GM10847 (cell line): ENCODE measurements at regions not wholly inside any gene's neighbourhood (a gene's known extent, or its start where the extent isn't known, plus 50 kb on each side); places are given as distances from the start of the nearest gene placed in this dataset.

Experiments used
- POLR2A ChIP-seq: IDR thresholded peaks from 2 replicates; pipeline ENCODE4 v1.6.1; 2011; ENCODE audit not compliant: insufficient read length; ENCODE audit errors: extremely low read depth

DNA sequence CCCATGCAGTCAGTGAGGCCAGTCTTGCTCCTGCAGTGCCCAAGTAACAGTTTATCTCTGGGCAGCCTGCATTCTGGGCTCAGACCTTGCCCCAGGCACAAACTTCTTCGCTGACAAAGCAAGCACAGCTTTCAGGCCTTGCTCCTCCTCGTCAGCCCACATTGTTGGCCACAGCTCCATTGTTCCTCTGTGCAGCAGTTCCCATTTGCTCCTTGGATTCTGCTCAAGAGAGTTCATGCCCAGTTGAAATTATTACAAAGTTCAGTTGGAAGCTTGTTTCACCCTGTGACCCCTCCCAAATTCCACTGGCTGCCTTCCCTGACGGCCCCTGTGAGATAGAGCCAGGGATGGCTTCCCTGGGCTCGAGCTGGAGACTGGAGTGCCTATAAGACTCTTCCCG lies 163.4 kb upstream of the DDHD1 start:
- no peak for TF ChIP-seq POLR2A

GRCh38 chr14:53310412-53310811 lies 157.3 kb upstream of the DDHD1 start:
- no peak for TF ChIP-seq POLR2A

GRCh38 chr14:53306911-53307310 lies 153.8 kb upstream of the DDHD1 start:
- TF ChIP-seq POLR2A: no peak

DNA sequence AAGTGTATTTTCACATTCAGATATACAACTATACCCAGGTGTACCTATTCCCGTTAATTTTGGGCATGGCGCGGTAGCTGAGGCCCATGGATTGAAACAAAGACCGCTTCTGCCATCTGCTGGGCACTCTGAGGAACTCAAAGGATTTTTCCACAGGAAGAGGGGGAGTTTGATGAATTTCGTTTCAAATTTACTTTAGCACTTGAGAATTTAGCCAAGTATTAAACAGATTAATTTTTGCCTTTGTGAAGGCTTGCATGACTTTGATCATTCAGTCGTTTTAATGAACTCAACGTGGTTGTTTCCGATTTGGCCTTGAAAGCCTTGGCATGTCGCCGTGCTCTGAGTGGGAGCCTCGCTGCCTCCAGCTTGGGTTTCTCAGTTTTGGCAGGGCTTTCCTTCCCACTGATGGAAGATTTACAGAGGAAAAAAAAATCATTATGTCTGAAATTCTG lies 153.2 kb upstream of the DDHD1 start:
- TF ChIP-seq POLR2A: no peak

GRCh38 chr14:53304726-53305381 lies 151.7 kb upstream of the DDHD1 start:
- no peak for TF ChIP-seq POLR2A

GRCh38 chr14:53295985-53296582 lies 143.0 kb upstream of the DDHD1 start:
- TF ChIP-seq POLR2A: no peak

- no peak for TF ChIP-seq POLR2A
Observed at GRCh38 chr14:53295372-53295771, 142.2 kb upstream of the DDHD1 start.

GRCh38 chr14:53286301-53286700 lies 133.2 kb upstream of the DDHD1 start:
- no peak for TF ChIP-seq POLR2A

- no peak for TF ChIP-seq POLR2A
Observed at GRCh38 chr14:53285821-53286220, 132.7 kb upstream of the DDHD1 start.

DNA sequence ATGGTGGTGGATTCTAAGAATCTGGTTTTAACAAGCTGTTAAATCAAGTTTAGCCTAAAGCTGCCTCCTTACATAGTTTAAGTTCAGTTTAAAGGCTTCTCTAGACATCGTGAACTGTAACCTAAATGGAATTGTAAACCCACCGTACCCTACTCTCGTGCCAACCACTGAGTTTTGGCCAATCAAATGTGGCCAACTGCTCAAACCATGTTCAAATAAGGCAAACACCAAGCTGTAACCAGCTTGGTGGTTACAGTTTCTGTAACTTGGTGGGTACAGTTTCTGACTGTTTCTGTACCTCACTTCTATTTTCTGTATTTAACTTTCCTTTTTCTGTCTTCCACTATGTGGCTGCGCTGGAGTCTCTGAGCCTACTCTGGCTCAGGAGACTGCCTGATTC lies 131.9 kb upstream of the DDHD1 start:
- TF ChIP-seq POLR2A: no peak

DNA sequence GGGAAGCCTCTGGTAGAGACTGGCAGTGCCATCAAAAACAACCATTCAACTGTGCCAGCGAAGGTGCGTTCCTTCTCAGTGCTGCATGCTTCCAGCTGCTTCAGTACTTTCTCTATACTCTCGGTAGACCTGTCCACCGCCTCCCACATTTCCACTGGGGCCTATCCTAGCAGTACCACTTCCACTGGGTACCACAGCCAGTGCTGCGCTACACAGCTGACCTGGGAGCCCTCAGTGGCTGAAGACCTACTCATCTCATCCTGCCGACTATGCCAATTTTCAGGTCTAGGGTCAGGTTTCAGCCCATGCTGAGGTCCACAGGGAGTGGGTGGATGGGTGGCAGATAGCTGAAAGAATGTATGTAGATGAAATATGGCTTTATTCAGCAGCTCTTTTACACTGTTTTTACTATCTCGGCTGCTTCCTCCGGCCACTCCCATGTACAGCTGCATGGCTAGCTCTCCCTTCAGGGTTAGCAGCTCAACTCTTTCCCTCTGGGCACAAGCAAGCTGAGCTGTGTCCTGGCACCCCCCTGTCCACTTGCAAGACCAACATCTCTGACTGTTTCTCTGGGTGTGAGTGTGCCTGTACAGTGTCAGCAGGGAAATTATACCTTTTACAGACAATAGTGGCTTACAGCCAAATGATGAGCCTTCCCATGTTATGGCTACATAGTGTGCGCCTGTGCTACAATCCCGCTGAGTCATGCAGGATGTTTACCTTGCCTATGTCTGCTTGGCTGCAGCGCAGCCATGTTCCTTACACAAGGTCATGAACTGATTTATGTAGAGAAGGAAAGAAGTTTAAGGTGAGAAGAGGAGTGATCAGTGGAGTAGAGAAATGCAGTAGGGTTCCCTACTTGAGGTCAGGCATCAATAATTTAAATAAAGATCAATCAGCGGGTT lies 125.7 kb upstream of the DDHD1 start:
- no peak for TF ChIP-seq POLR2A

DNA sequence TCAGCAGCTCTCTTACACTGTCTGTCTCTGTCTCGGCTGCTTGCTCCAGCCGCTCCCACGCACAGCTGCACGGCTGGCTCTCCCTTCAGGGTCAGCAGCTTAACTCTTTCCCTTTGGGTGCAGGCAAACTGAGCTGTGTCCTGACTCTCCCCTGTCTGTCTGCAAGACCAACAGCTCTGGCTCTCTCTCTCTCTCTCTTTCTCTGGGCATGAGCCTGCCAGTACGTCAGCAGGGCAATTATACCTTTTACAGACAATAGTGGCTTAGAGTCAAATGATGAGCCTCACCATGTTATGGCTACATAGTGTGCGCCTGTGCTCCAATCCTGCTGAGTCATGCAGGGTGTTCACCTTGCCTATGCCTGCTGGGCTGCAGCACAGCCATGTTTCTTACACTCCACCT lies 120.5 kb upstream of the DDHD1 start:
- TF ChIP-seq POLR2A: no peak

- no peak for TF ChIP-seq POLR2A
Observed at GRCh38 chr14:53265025-53265424, 111.9 kb upstream of the DDHD1 start.

- TF ChIP-seq POLR2A: no peak
Observed at GRCh38 chr14:53260928-53261327, 107.8 kb upstream of the DDHD1 start.

DNA sequence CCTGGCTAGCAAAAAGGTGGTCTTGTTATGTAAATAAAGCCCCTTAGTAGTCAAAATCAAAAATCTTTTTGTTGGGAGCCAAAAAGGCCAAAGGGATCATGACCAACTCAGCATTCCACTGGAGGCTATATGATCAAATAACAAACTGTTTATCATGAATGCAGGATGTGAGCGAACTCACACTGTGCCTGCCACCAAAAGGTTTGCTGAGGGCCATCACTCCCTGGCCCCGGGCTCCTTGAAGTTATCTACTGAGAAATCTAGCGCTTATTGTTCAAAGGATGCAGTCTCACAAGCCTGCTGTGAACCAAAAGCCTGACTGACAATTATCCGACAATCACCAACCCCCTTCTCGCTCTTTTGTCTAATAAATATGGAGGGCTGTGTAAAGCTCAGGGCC lies 107.2 kb upstream of the DDHD1 start:
- TF ChIP-seq POLR2A: no peak

- TF ChIP-seq POLR2A: no peak
Observed at GRCh38 chr14:53252141-53252540, 99.0 kb upstream of the DDHD1 start.
